ENCODE measurements at regions not wholly inside any gene's neighbourhood (a gene's known extent, or its start where the extent isn't known, plus 50 kb on each side); places are given as distances from the start of the nearest gene placed in this dataset.

- DNase-seq (ENCODE audit: low read depth): no peak
- TF ChIP-seq CTCF (conservative IDR thresholded peaks at IDR 0.05; ENCODE audit: low read depth, low read length): no peak
- H3K4me3 ChIP-seq (ENCODE audit: low read depth, low read length): no peak overlapping the region
These were observed 297.6 kb downstream of the IL15 start for GRCh38 chr4:141933978-141934377.

DNA sequence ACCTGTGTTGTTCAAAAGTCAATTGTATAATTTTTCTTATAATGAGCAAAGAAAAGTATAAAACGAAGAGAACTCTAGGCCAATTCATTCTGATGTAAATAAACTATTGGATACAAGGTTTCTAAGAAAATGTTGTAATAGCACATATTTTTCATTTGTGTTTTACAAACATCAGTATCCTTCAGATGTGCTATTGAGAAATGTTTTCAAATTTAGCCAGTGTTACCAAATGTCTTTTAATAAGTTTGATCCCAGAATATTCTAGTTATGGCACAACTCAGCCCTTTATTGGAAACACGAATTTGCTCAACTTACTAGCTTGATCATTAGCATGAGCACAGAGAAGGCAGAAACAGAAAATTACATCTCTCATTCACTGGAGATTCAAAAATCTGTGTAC lies 319.3 kb downstream of the IL15 start:
- TF ChIP-seq CTCF (conservative IDR thresholded peaks at IDR 0.05; ENCODE audit: low read depth, low read length): no peak
- DNase-seq (ENCODE audit: low read depth): no peak
- no peak overlapping the region for H3K4me3 ChIP-seq (ENCODE audit: low read depth, low read length)

DNA sequence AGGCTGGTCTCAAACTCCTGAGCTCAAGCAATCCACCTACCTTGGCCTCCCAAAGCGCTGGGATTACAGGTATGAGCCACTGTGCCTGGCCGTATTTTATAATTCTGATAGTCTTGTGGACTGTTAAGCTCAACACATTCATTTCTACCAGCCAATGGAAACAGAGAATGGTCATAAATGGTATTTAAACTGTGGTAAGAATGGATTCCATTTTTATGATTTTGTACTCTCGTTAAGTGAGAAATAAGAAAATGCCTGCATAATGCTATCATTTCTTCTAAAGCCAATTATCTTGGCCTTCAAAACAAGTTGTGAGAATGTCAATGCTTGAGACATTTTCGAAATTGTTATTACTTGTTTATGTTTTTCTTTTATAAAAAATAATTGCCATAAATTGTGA lies 321.0 kb downstream of the IL15 start:
- no peak overlapping the region for H3K4me3 ChIP-seq (ENCODE audit: low read depth, low read length)
- DNase-seq (ENCODE audit: low read depth): no peak
- no peak for TF ChIP-seq CTCF (conservative IDR thresholded peaks at IDR 0.05; ENCODE audit: low read depth, low read length)

DNA sequence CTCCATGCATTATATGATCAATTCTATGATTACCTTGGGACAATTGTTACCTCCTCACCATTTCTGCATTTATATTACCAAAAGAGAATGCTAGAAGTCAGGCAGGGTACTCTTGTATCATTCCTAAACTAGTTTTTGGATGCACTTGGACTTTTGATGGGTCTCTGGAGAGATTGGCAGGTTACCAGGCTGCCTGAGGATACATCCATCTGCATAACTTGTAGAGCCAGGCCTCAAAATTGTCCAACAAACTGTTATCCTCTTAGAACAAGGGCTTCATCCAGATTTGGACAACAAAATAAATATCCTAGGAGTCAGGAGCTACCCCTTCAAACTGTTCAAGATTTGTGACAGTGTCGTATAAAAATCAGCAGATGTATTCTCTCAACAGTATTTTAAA lies 326.1 kb downstream of the IL15 start:
- H3K4me3 ChIP-seq (ENCODE audit: low read depth, low read length): no peak overlapping the region
- no peak for TF ChIP-seq CTCF (conservative IDR thresholded peaks at IDR 0.05; ENCODE audit: low read depth, low read length)
- DNase-seq (ENCODE audit: low read depth): no peak

DNA sequence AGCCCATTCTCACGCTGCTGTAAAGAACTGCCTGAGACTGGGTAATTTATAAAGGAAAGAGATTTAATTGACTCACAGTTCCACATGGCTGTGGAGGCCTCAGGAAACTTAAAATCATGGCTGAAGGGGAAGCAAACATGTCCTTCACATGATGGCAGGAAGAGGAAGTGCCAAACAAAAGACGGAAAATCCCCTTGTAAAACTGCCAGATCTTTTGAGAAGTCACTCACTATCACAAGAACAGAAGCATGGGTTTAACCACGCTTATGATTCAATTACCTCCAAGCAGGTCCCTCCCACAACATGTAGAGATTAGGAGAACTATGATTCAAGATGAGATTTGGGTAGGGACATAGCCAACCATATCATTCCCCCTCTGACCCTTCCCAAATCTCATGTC lies 335.5 kb downstream of the IL15 start:
- TF ChIP-seq CTCF (conservative IDR thresholded peaks at IDR 0.05; ENCODE audit: low read depth, low read length): no peak
- DNase-seq (ENCODE audit: low read depth): no peak
- H3K4me3 ChIP-seq (ENCODE audit: low read depth, low read length): no peak overlapping the region

GRCh38 chr4:141972950-141973349 lies 336.6 kb downstream of the IL15 start:
- no peak overlapping the region for H3K4me3 ChIP-seq (ENCODE audit: low read depth, low read length)
- no peak for DNase-seq (ENCODE audit: low read depth)
- no peak for TF ChIP-seq CTCF (conservative IDR thresholded peaks at IDR 0.05; ENCODE audit: low read depth, low read length)
